HG02973 (cell line): ENCODE measurements at regions not wholly inside any gene's neighbourhood (a gene's known extent, or its start where the extent isn't known, plus 50 kb on each side); places are given as distances from the start of the nearest gene placed in this dataset.
"Not testable (repeated sequence)": the region's sequence is repeated elsewhere in the genome, so short reads cannot be mapped to it uniquely, and the experiment has no call there.

ENCODE experiments used
- ATAC-seq: cut with Tn5 transposase; IDR thresholded peaks from one replicate; pipeline ENCODE4 v1.9.1; 2021; ENCODE audit warnings: moderate library complexity; ENCODE audit not compliant: unreplicated experiment

GRCh38 chr18:1039421-1039820 is 134.8 kb downstream of the ADCYAP1 start:
- no peak for ATAC-seq

- ATAC-seq: not testable (repeated sequence)
These were observed 138.4 kb downstream of the ADCYAP1 start for GRCh38 chr18:1043039-1043438.

- ATAC-seq: no peak
These were observed 141.0 kb downstream of the ADCYAP1 start for GRCh38 chr18:1045658-1046057.

GRCh38 chr18:1047406-1047805 is 142.7 kb downstream of the ADCYAP1 start:
- no peak for ATAC-seq

GRCh38 chr18:1048032-1048431 is 143.4 kb downstream of the ADCYAP1 start:
- no peak for ATAC-seq

- ATAC-seq: no peak
These were observed 144.5 kb downstream of the ADCYAP1 start for GRCh38 chr18:1049173-1049572.

- no peak for ATAC-seq
These were observed 145.5 kb downstream of the ADCYAP1 start for GRCh38 chr18:1050012-1050657.

- no peak for ATAC-seq
These were observed 147.6 kb downstream of the ADCYAP1 start for GRCh38 chr18:1052301-1052700.

- ATAC-seq: no peak
These were observed 149.0 kb downstream of the ADCYAP1 start for GRCh38 chr18:1053331-1054315.

- no peak for ATAC-seq
These were observed 151.7 kb downstream of the ADCYAP1 start for GRCh38 chr18:1056404-1056803.

- no peak for ATAC-seq
These were observed 152.7 kb downstream of the ADCYAP1 start for GRCh38 chr18:1057367-1057766.

- ATAC-seq: no peak
These were observed 157.9 kb downstream of the ADCYAP1 start for GRCh38 chr18:1062588-1062987.

GRCh38 chr18:1075322-1075721 is 170.7 kb downstream of the ADCYAP1 start:
- ATAC-seq: no peak

- ATAC-seq: no peak
These were observed 171.2 kb downstream of the ADCYAP1 start for GRCh38 chr18:1075876-1076275.

- ATAC-seq: no peak
These were observed 173.6 kb downstream of the ADCYAP1 start for GRCh38 chr18:1078301-1078700.

GRCh38 chr18:1083675-1084074 is 179.0 kb downstream of the ADCYAP1 start:
- ATAC-seq: not testable (repeated sequence)

GRCh38 chr18:1090758-1091157 is 186.1 kb downstream of the ADCYAP1 start:
- ATAC-seq: no peak

- no peak for ATAC-seq
These were observed 187.6 kb downstream of the ADCYAP1 start for GRCh38 chr18:1092228-1092627.

- ATAC-seq: no peak
These were observed 189.7 kb downstream of the ADCYAP1 start for GRCh38 chr18:1094409-1094808.

GRCh38 chr18:1097991-1098735 is 193.5 kb downstream of the ADCYAP1 start:
- ATAC-seq: not testable (repeated sequence)

GRCh38 chr18:1102848-1103247 is 198.2 kb downstream of the ADCYAP1 start:
- no peak for ATAC-seq
